Erythroblast (primary cell): ENCODE measurements at regions not wholly inside any gene's neighbourhood (a gene's known extent, or its start where the extent isn't known, plus 50 kb on each side); places are given as distances from the start of the nearest gene placed in this dataset.

ENCODE experiments used
- GATA1 ChIP-seq: IDR thresholded peaks from 2 replicates; pipeline ENCODE4 v1.6.1; 2011; ENCODE audit warnings: low read depth, mild to moderate bottlenecking, control low read depth, low read length, moderate library complexity
- POLR2A ChIP-seq: IDR thresholded peaks from 2 replicates; pipeline ENCODE4 v1.6.1; 2011; ENCODE audit warnings: mild to moderate bottlenecking, low read length

DNA sequence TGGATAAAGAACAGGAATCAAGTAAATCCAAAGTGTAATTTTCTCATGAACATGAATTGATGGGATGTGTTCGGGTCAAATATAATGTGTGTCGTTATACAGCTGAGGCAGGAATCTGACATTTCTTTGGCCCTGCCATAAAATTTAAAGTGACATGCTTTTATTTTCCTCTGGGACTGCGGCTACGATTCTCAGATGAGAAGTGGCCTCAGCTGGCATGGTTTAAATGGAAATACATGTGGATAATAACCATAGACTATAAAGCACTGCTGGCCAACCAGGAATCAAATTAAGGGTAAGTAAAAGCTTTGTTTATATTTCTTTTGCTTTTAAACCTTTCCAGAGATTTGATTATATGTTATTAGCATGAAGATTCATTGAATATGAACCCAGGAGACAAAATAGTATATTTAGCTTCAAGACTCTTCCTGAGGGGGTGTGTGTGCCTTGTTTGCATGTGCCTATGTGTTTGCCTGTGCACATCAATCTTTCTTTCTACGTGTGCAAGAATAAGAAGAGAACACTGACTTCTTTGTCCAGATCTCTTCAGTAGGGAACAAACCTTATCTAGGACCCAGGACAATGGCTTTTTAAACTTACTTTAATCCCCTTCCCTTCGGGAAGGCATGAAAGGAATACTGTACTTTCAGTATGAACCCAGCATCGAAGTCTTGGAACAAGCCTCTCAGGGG lies 629.0 kb upstream of the PFKP start:
- TF ChIP-seq POLR2A, result no peak
- no peak for TF ChIP-seq GATA1
